ENCODE measurements at regions not wholly inside any gene's neighbourhood (a gene's known extent, or its start where the extent isn't known, plus 50 kb on each side); places are given as distances from the start of the nearest gene placed in this dataset.
"Not testable (repeated sequence)": the region's sequence is repeated elsewhere in the genome, so short reads cannot be mapped to it uniquely, and the experiment has no call there.

- TF ChIP-seq CTCF (IDR thresholded peaks at IDR 0.05) (peak; percentile 41 to 69 (median 60)), POLR2A (IDR thresholded peaks at IDR 0.05) (no peak)
- H3K9me3 ChIP-seq: no peaks in the 10 kb centered on the region
- H3K36me3 ChIP-seq: no peaks in the 10 kb centered on the region
- H3K27me3 ChIP-seq: no peaks in the 10 kb centered on the region
- H3K27ac ChIP-seq: peak overlapping the region; percentile 55 to 93 (median 77)
- H3K4me1 ChIP-seq: peaks cover 0 to 17% (median 2%) of the 10 kb centered on the region in 4 donors
- DNase-seq: peak; percentile 71 to 86 (median 83)
- H3K4me3 ChIP-seq: peak overlapping the region; percentile 53 to 65 (median 59)
Measured at GRCh38 chr20:1802385-1803060, 92.7 kb upstream of the SIRPA start.

DNA sequence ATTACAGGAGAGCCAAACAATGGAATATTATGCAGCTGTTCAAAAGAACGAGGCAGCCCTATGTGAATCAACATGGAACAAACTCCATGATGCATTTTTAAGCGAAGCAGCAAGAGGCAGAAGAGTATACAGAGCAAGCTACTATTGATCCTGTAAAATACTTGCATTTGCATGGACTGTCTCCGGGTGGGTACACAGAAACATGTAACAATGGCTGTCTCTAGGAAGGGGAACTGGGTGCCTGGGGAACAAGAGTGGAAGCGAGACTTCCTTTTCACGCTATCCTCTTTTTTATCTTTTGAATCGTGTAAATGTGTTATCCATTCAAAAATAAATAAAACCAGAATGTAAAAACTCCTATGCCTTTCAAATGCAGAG, 93.3 kb upstream of the SIRPA start:
- H3K27me3 ChIP-seq: no peaks in the 10 kb centered on the region
- H3K4me1 ChIP-seq: peaks cover 0 to 17% (median 2%) of the 10 kb centered on the region in 4 donors
- no peak for DNase-seq
- H3K9me3 ChIP-seq: no peaks in the 10 kb centered on the region
- no peaks in the 10 kb centered on the region for H3K36me3 ChIP-seq
- TF ChIP-seq POLR2A (IDR thresholded peaks at IDR 0.05) (no peak), CTCF (IDR thresholded peaks at IDR 0.05) (no peak)
- H3K4me3 ChIP-seq: peak overlapping the region in 2 of 4 donors; percentile 57 to 61
- no peak overlapping the region for H3K27ac ChIP-seq

DNA sequence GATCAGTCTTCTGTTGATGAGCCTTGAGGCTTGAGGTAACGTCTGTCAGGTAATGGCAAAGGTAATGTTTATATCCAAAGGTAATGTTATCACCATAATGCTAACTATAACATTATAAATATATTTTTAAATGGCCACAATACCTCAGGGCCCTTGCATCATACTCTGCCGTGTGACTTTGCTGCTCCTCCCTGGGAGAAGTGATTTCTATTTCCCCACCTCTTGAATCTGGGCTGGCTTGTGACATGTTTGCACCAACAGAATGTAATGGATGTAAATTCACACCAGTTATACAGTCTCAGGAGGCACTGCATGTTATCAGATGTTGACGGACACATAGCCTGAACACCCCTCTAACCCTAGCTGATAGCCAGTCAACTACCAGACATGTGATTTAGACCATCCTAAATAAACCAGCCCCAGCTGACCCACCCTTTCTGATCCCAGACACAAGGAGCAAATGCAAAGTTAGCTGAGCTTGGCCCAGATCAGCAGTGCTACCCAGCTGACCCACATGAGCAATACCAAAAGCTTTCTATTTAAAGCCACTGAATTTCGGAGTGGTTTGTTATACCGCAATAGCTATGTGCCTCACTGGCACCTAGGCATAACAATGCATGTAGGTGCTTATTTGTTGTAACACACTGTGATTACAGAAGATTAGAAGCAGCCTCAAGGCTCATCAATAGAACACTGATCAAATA, 93.8 kb upstream of the SIRPA start:
- no peak for DNase-seq
- H3K4me3 ChIP-seq: no peak overlapping the region
- H3K36me3 ChIP-seq: no peaks in the 10 kb centered on the region
- TF ChIP-seq POLR2A (IDR thresholded peaks at IDR 0.05): no peak
- TF ChIP-seq CTCF (IDR thresholded peaks at IDR 0.05): no peak
- H3K4me1 ChIP-seq: peaks cover 0 to 17% (median 2%) of the 10 kb centered on the region in 4 donors
- no peak overlapping the region for H3K27ac ChIP-seq
- no peaks in the 10 kb centered on the region for H3K9me3 ChIP-seq
- H3K27me3 ChIP-seq: no peaks in the 10 kb centered on the region

DNA sequence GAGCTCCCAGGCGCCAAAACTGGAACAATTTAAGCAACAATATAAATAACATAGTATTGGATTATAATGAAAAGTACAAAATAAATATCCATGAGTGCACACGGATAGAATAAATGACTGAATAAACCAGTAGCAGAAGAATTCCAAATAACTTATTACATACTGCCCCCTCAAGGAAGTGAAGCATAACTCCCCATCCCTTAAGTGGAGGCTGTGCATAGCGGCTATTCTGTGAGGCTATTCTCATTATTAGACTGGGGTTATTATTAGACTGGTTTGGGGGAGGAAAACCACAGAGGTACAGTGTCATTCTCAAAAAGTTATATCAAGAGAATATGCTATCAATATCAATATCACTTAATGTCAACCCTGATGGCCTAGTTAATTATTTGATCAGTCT, 94.4 kb upstream of the SIRPA start:
- Histone ChIP-seq H3K9me3 (no peaks in the 10 kb centered on the region), H3K4me3 (no peak overlapping the region), H3K27me3 (no peaks in the 10 kb centered on the region), H3K27ac (no peak overlapping the region), H3K36me3 (no peaks in the 10 kb centered on the region), H3K4me1 (peaks cover 0 to 17% (median 2%) of the 10 kb centered on the region in 4 donors)
- DNase-seq: no peak
- TF ChIP-seq POLR2A (IDR thresholded peaks at IDR 0.05) (no peak), CTCF (IDR thresholded peaks at IDR 0.05) (peak in 2 of 6 experiments; percentile 20)

DNA sequence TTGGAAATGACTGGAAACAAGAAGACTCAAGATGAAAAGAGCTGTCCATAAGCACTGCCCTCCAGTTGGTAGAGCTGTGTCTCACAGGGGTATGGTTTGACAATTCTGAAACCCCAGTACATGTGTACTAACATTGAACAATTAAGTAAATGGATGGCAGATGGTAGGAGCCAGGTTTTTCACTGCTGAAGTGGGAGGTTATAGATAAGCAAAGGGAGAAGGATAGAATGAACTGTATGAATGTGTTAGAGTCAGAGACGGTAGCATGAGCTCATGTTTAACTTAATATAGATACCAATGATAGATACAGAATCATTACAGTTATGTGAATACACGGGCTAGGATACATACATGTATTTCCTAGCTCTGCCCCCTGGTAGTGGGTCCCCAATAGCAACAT, 95.0 kb upstream of the SIRPA start:
- H3K27ac ChIP-seq: no peak overlapping the region

DNA sequence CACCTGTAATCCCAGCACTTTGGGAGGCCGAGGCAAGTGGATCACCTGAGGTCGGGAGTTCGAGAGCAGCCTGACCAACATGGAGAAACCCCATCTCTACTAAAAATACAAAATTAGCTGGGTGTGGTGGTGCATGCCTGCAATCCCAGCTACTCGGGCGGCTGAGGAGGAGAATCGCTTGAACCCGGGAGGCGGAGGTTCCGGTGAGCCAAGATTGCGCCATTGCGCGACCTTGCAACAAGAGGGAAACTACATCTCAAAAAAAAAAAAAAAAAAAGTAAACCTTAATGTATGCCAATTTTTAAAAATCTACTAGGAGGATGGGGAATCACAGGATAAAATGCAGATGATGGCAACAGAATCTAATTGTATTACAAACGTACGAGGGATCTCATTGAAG, 95.5 kb upstream of the SIRPA start:
- H3K36me3 ChIP-seq, H3K4me3 ChIP-seq, H3K9me3 ChIP-seq, H3K27ac ChIP-seq, DNase-seq, H3K27me3 ChIP-seq: not testable (repeated sequence)
- peaks cover 0 to 17% (median 2%) of the 10 kb centered on the region in 4 donors for H3K4me1 ChIP-seq

More for the DNA sequence above, 95.0 kb upstream of the SIRPA start:
- H3K4me3 ChIP-seq: no peak overlapping the region
- no peak for TF ChIP-seq POLR2A (IDR thresholded peaks at IDR 0.05)
- no peak for TF ChIP-seq CTCF (IDR thresholded peaks at IDR 0.05)
- no peak for DNase-seq
- no peaks in the 10 kb centered on the region for H3K9me3 ChIP-seq
- no peaks in the 10 kb centered on the region for H3K36me3 ChIP-seq
- no peaks in the 10 kb centered on the region for H3K27me3 ChIP-seq
- peaks cover 0 to 17% (median 2%) of the 10 kb centered on the region in 4 donors for H3K4me1 ChIP-seq

All from Peyer's patch (tissue), 4 donors.